Vagina (tissue), 2 donors: ENCODE measurements at regions not wholly inside any gene's neighbourhood (a gene's known extent, or its start where the extent isn't known, plus 50 kb on each side); places are given as distances from the start of the nearest gene placed in this dataset.

Source experiments
- CTCF ChIP-seq, 3 experiments: fragments of 450-650 bp in 2 of 3; fragments of 200-600 bp in 1 of 3; sonication (generic) in 1 of 3; IDR thresholded peaks; one replicate each; pipeline ENCODE4 v1.5.1; 2017 to 2019; ENCODE audit warnings: antibody characterized with exemption in 3 of 3, mild to moderate bottlenecking in 2 of 3, moderate library complexity in 2 of 3
- POLR2A ChIP-seq, 2 donors: fragments of 450-650 bp; IDR thresholded peaks; one replicate each; pipeline ENCODE4 v1.6.1; 2017; ENCODE audit warnings: antibody characterized with exemption in 2 of 2, mild to moderate bottlenecking in 2 of 2, moderate library complexity in 2 of 2
- POLR2AphosphoS5 ChIP-seq, 2 donors: sonication (generic); formaldehyde crosslinking; IDR thresholded peaks; one replicate each; pipeline ENCODE4 v1.9.0; 2017; ENCODE audit warnings: antibody characterized with exemption in 2 of 2, mild to moderate bottlenecking in 2 of 2, low read depth in 1 of 2; ENCODE audit not compliant: insufficient read depth in 1 of 2

GRCh38 chr5:114099161-114099560 lies 262.7 kb upstream of the KCNN2 start:
- TF ChIP-seq CTCF (IDR thresholded peaks at IDR 0.05), result no peak
- TF ChIP-seq POLR2A (IDR thresholded peaks at IDR 0.05), result no peak
- TF ChIP-seq POLR2AphosphoS5 (IDR thresholded peaks at IDR 0.05; ENCODE audit: insufficient read depth in 1 of 2, low read depth in 1 of 2), result no peak
